SK-N-SH (cell line): ENCODE measurements at regions not wholly inside any gene's neighbourhood (a gene's known extent, or its start where the extent isn't known, plus 50 kb on each side); places are given as distances from the start of the nearest gene placed in this dataset.

Experiments
- CTCF ChIA-PET: fragments of 300-600, 350-600 bp; formaldehyde crosslinking; extraction: SDS; loops from one replicate; lab custom pipeline; 2021; lab: Yijun Ruan, JAX
- POLR2A ChIA-PET: fragments of 350-600 bp; sonication (Branson Sonifier 250); formaldehyde crosslinking; extraction: SDS; loops from one replicate; lab custom pipeline; 2020; ENCODE audit warnings: antibody characterized with exemption, inconsistent platforms; lab: Yijun Ruan, JAX
- DNase-seq: peaks from one replicate; pipeline ENCODE4 v3.0.0; 2012
- H2AFZ ChIP-seq: fragments of 200-600 bp; sonication (generic); 2 replicates; pipeline ENCODE4 v1.8.1; 2016; ENCODE audit warnings: antibody characterized with exemption, mild to moderate bottlenecking, low read depth
- H3F3A ChIP-seq: fragments of 200-600 bp; sonication (generic); replicated peaks from 2 replicates; pipeline ENCODE3; 2016; ENCODE audit warnings: antibody characterized with exemption, mild to moderate bottlenecking; ENCODE audit not compliant: insufficient read depth
- H3K27ac ChIP-seq, 2 experiments: fragments of 200-500 bp in 1 of 2; fragments of 200-600 bp in 1 of 2; sonication (Bioruptor generic) in 1 of 2; sonication (generic), shearing (Covaris generic) in 1 of 2; 2 replicates each; pipeline versions ENCODE4 v1.5.1 to v1.6.1; 2014 to 2016; ENCODE audit warnings: low read depth in 2 of 2, inconsistent platforms in 1 of 2, low read length in 1 of 2, mild to moderate bottlenecking in 1 of 2, mixed read lengths in 1 of 2
- H3K27me3 ChIP-seq: fragments of 200-600 bp; sonication (generic), shearing (Covaris generic); 2 replicates; pipeline ENCODE4 v1.6.1; 2016; ENCODE audit warnings: mixed run types; ENCODE audit not compliant: insufficient read depth
- H3K36me3 ChIP-seq, 2 experiments: fragments of 200-500 bp in 1 of 2; fragments of 200-600 bp in 1 of 2; sonication (Bioruptor generic) in 1 of 2; sonication (generic) in 1 of 2; replicated peaks in 1 of 2; 2 replicates each; pipeline versions ENCODE3 to v1.5.1; 2014 to 2016; ENCODE audit warnings: low read length in 1 of 2, mild to moderate bottlenecking in 1 of 2; ENCODE audit not compliant: insufficient read depth in 2 of 2, control insufficient read depth in 1 of 2
- H3K4me1 ChIP-seq, 2 experiments: fragments of 200-500 bp in 1 of 2; fragments of 200-600 bp in 1 of 2; sonication (Bioruptor generic) in 1 of 2; sonication (generic), shearing (Covaris generic) in 1 of 2; 2 replicates each; pipeline versions ENCODE4 v1.5.1 to v1.6.1; 2014 to 2016; ENCODE audit warnings: low read depth in 1 of 2, low read length in 1 of 2, mixed run types in 1 of 2; ENCODE audit not compliant: insufficient read depth in 2 of 2, control insufficient read depth in 1 of 2
- H3K4me2 ChIP-seq: fragments of 200-600 bp; sonication (generic), shearing (Covaris generic); 2 replicates; pipeline ENCODE4 v1.6.1; 2017; ENCODE audit warnings: mixed run types
- H3K4me3 ChIP-seq, 2 experiments: fragments of 200-500 bp in 1 of 2; fragments of 200-600 bp in 1 of 2; sonication (Bioruptor generic) in 1 of 2; sonication (generic), shearing (Covaris generic) in 1 of 2; 2 replicates each; pipeline versions ENCODE4 v1.5.1 to v1.8.1; 2014 to 2016; ENCODE audit warnings: low read depth in 2 of 2, inconsistent platforms in 1 of 2, low read length in 1 of 2, mild to moderate bottlenecking in 1 of 2, mixed read lengths in 1 of 2, moderate library complexity in 1 of 2
- H3K79me2 ChIP-seq: fragments of 200-600 bp; sonication (generic); 2 replicates; pipeline ENCODE4 v1.8.1; 2017; ENCODE audit warnings: mild to moderate bottlenecking; ENCODE audit not compliant: insufficient read depth
- H3K9ac ChIP-seq: fragments of 200-600 bp; sonication (generic); 2 replicates; pipeline ENCODE4 v1.6.1; 2017; ENCODE audit warnings: mixed run types
- H3K9me2 ChIP-seq: fragments of 200-600 bp; sonication (generic); 2 replicates; pipeline ENCODE4 v1.6.1; 2017; ENCODE audit warnings: mixed run types
- H3K9me3 ChIP-seq: fragments of 200-600 bp; sonication (generic); 2 replicates; pipeline ENCODE4 v1.6.1; 2017; ENCODE audit warnings: mixed run types, mild to moderate bottlenecking, moderate library complexity
- H4K20me1 ChIP-seq: fragments of 200-600 bp; sonication (generic); 2 replicates; pipeline ENCODE4 v1.6.1; 2017; ENCODE audit warnings: mild to moderate bottlenecking, mixed run types; ENCODE audit not compliant: insufficient read depth
- FOSL2 ChIP-seq: IDR thresholded peaks from 2 replicates; pipeline ENCODE4 v1.4.0; 2012; ENCODE audit warnings: low read depth, mild to moderate bottlenecking, moderate library complexity, borderline replicate concordance
- GABPA ChIP-seq: IDR thresholded peaks from 2 replicates; pipeline ENCODE4 v1.4.0; 2012; ENCODE audit warnings: low read depth, mild to moderate bottlenecking
- MEF2A ChIP-seq: IDR thresholded peaks from 2 replicates; pipeline ENCODE4 v1.4.0; 2012; ENCODE audit warnings: low read depth, borderline replicate concordance
- MXI1 ChIP-seq: IDR thresholded peaks from 2 replicates; pipeline ENCODE4 v1.6.1; 2012; ENCODE audit warnings: mild to moderate bottlenecking, low read depth, low read length, improper control_type of control experiment
- RAD21 ChIP-seq: IDR thresholded peaks from 2 replicates; pipeline ENCODE4 v1.6.1; 2012; ENCODE audit warnings: mild to moderate bottlenecking, low read length
- RFX5 ChIP-seq: IDR thresholded peaks from 2 replicates; pipeline ENCODE4 v1.6.1; 2012; ENCODE audit warnings: mild to moderate bottlenecking, improper control_type of control experiment, low read length
- SMC3 ChIP-seq: IDR thresholded peaks from 2 replicates; pipeline ENCODE4 v1.6.1; 2012; ENCODE audit warnings: low read depth, low read length, improper control_type of control experiment
- WGBS: methylation state at CpG from one replicate; pipeline ENCODE4 v1.1.6; 2017; ENCODE audit warnings: low lambda C conversion rate; 5-methylcytosine and 5-hydroxymethylcytosine counted together
- TF ChIP-seq, protein P1 (sequence below): IDR thresholded peaks from 2 replicates; pipeline ENCODE4 v1.4.0; 2012; ENCODE audit warnings: low read depth, borderline replicate concordance

DNA sequence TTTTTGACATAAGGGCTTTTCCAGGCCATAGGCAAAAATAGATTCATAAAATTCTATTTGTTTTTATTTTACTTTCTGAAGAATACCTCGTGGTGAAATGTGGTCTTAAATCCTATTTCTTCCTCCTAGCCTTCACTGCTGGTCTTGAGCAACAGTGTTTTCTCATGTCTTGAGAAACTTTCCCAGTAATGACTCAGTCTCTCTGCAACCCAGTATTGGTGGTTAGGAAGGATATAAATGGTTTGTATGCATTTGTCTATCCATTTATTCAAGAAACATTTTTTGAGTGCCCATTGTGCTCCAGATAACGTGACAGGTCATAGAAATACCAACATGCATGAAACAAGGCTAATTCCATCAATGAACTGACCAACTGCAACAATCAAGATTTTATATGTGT, 213.9 kb downstream of the TMEM114 start:
- Histone ChIP-seq H3K9me3 (no peaks in the 10 kb centered on the region), H3K79me2 (no peaks in the 10 kb centered on the region), H3K27ac (no peak overlapping the region), H3F3A (no peaks in the 10 kb centered on the region), H3K9ac (no peak overlapping the region), H3K4me3 (no peak overlapping the region), H4K20me1 (no peaks in the 10 kb centered on the region), H3K4me2 (no peak overlapping the region), H3K27me3 (no peaks in the 10 kb centered on the region), H3K4me1 (no peaks in the 10 kb centered on the region), H3K36me3 (no peaks in the 10 kb centered on the region), H3K9me2 (no peaks in the 10 kb centered on the region), H2AFZ (no peak overlapping the region)
- CTCF ChIA-PET: no interaction called here
- no peak for DNase-seq
- POLR2A ChIA-PET: no interaction called here
- 0% methylated on average over 2 of the region's 2 CpGs for WGBS
- TF ChIP-seq SMC3: no peak
- TF ChIP-seq RFX5: no peak
- TF ChIP-seq RAD21: no peak
- TF ChIP-seq, protein P1, sequence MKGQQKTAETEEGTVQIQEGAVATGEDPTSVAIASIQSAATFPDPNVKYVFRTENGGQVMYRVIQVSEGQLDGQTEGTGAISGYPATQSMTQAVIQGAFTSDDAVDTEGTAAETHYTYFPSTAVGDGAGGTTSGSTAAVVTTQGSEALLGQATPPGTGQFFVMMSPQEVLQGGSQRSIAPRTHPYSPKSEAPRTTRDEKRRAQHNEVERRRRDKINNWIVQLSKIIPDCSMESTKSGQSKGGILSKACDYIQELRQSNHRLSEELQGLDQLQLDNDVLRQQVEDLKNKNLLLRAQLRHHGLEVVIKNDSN: no peak
- TF ChIP-seq GABPA: no peak
- TF ChIP-seq FOSL2: no peak
- TF ChIP-seq MXI1: no peak

- Histone ChIP-seq H3K4me2 (no peak overlapping the region), H3K9me2 (no peaks in the 10 kb centered on the region), H3K27me3 (no peaks in the 10 kb centered on the region), H3K9me3 (no peaks in the 10 kb centered on the region), H3K9ac (no peak overlapping the region), H3F3A (no peaks in the 10 kb centered on the region), H3K4me3 (no peak overlapping the region), H3K4me1 (no peaks in the 10 kb centered on the region), H3K27ac (no peak overlapping the region), H3K36me3 (no peaks in the 10 kb centered on the region), H2AFZ (no peak overlapping the region), H4K20me1 (no peaks in the 10 kb centered on the region), H3K79me2 (no peaks in the 10 kb centered on the region)
- CTCF ChIA-PET: no interaction called here
- DNase-seq: no peak
- 12% methylated on average over 1 of the region's 1 CpG for WGBS
- TF ChIP-seq MEF2A (no peak), RAD21 (no peak)
- POLR2A ChIA-PET: no interaction called here
These were observed 215.1 kb downstream of the TMEM114 start for GRCh38 chr16:8375232-8375587.

DNA sequence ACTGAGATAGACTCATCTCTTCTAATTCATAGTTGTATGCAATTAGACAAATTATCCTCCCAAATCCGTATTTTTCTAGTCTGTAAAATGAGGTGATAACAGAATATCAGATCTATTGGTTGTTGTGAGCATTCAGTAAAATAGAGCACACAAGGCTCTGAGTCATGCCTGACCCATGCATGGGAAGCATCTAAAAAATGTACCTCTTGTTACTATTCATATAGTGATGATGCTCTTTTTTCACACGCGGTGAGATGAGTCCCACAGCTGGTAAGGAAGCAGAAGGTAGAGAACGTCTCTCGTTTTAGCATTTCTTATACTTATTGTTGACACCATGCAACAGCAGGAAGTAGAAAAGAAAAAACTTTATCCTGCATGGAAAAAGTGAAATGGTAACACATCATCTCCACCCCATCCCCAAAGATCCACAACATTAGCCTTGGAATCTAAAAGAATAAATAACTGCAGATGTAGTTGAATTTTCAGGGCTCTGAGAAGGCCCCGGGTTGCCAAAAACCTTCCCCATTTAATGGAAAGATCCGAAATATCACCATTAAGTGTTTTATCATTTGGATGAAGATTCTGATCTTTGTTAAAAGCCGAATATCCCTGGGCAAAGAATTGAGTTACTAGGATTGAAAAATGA, 215.6 kb downstream of the TMEM114 start:
- WGBS: 23% methylated on average over 8 of the region's 8 CpGs
- H4K20me1 ChIP-seq: no peaks in the 10 kb centered on the region
- POLR2A ChIA-PET: no interaction called here
- H3K9me3 ChIP-seq: no peaks in the 10 kb centered on the region
- H2AFZ ChIP-seq: no peak overlapping the region
- H3K4me2 ChIP-seq: no peak overlapping the region
- H3F3A ChIP-seq: no peaks in the 10 kb centered on the region
- CTCF ChIA-PET: no interaction called here
- no peak for DNase-seq
- H3K27ac ChIP-seq: no peak overlapping the region
- no peak overlapping the region for H3K4me3 ChIP-seq
- H3K4me1 ChIP-seq: no peaks in the 10 kb centered on the region
- TF ChIP-seq MXI1: no peak
- H3K36me3 ChIP-seq: no peaks in the 10 kb centered on the region
- no peaks in the 10 kb centered on the region for H3K9me2 ChIP-seq
- H3K9ac ChIP-seq: no peak overlapping the region
- H3K27me3 ChIP-seq: no peaks in the 10 kb centered on the region
- H3K79me2 ChIP-seq: no peaks in the 10 kb centered on the region
